ENCODE measurements at regions not wholly inside any gene's neighbourhood (a gene's known extent, or its start where the extent isn't known, plus 50 kb on each side); places are given as distances from the start of the nearest gene placed in this dataset.

- Histone ChIP-seq H3K27ac (no peak overlapping the region), H3K4me3 (no peak overlapping the region), H3K4me1 (replicated peaks in 1 of 2) (no peaks in the 10 kb centered on the region)
- ATAC-seq (replicated peaks in 6 of 8) = no peak
- in situ Hi-C loops (cut with MboI; ENCODE audit: low pct_unique_long_range_greater_than_20kb in 2 of 9, low sequenced_read_pairs in 9 of 9, unreplicated experiment in 9 of 9) = no loop called here
- WGBS, 10 experiments = 92% methylated on average over 4 of the region's 6 CpGs; no CpG with 5 or more reads in 9 of the 10 experiments
Measured at GRCh38 chrX:16462912-16463311, 187.0 kb upstream of the S100G start.

GRCh38 chrX:16464369-16464768 lies 185.6 kb upstream of the S100G start:
- no peak overlapping the region for H3K4me3 ChIP-seq
- H3K27ac ChIP-seq = no peak overlapping the region
- no peak for ATAC-seq (replicated peaks in 6 of 8)
- in situ Hi-C loops (cut with MboI; ENCODE audit: low pct_unique_long_range_greater_than_20kb in 2 of 9, low sequenced_read_pairs in 9 of 9, unreplicated experiment in 9 of 9) = no loop called here
- H3K4me1 ChIP-seq (replicated peaks in 1 of 2) = no peaks in the 10 kb centered on the region
- WGBS, 10 experiments = 11 to 82% (median 21%) methylated on average over 1 to 3 of the region's 4 CpGs; no CpG with 5 or more reads in 3 of the 10 experiments

- Histone ChIP-seq H3K27ac (no peak overlapping the region), H3K4me1 (replicated peaks in 1 of 2) (no peaks in the 10 kb centered on the region), H3K4me3 (no peak overlapping the region)
- ATAC-seq (replicated peaks in 6 of 8) = no peak
- WGBS, 10 experiments = 47 to 100% (median 77%) methylated on average over 1 to 3 of the region's 5 CpGs; no CpG with 5 or more reads in 4 of the 10 experiments
- in situ Hi-C loops (cut with MboI; ENCODE audit: low pct_unique_long_range_greater_than_20kb in 2 of 9, low sequenced_read_pairs in 9 of 9, unreplicated experiment in 9 of 9) = no loop called here
Measured at GRCh38 chrX:16465081-16465876, 184.7 kb upstream of the S100G start.

- H3K4me3 ChIP-seq = no peak overlapping the region
- H3K27ac ChIP-seq = no peak overlapping the region
- no peaks in the 10 kb centered on the region for H3K4me1 ChIP-seq (replicated peaks in 1 of 2)
- ATAC-seq (replicated peaks in 6 of 8) = peak in 2 of 8 experiments; percentile 73 to 84
- in situ Hi-C loops (cut with MboI; ENCODE audit: low pct_unique_long_range_greater_than_20kb in 2 of 9, low sequenced_read_pairs in 9 of 9, unreplicated experiment in 9 of 9) = no loop called here
- WGBS, 10 experiments = 69 to 100% (median 90%) methylated on average over 1 to 6 of the region's 7 CpGs; no CpG with 5 or more reads in 3 of the 10 experiments
Measured at GRCh38 chrX:16466640-16467432, 183.1 kb upstream of the S100G start.

GRCh38 chrX:16469870-16470269 lies 180.1 kb upstream of the S100G start:
- in situ Hi-C loops (cut with MboI; ENCODE audit: low pct_unique_long_range_greater_than_20kb in 2 of 9, low sequenced_read_pairs in 9 of 9, unreplicated experiment in 9 of 9) = no loop called here
- H3K4me3 ChIP-seq = no peak overlapping the region
- no peak overlapping the region for H3K27ac ChIP-seq
- no peak for ATAC-seq (replicated peaks in 6 of 8)
- 85% methylated on average over 4 of the region's 5 CpGs; no CpG with 5 or more reads in 9 of the 10 experiments for WGBS, 10 experiments
- H3K4me1 ChIP-seq (replicated peaks in 1 of 2) = no peaks in the 10 kb centered on the region

GRCh38 chrX:16472345-16472744 lies 177.6 kb upstream of the S100G start:
- no peaks in the 10 kb centered on the region for H3K4me1 ChIP-seq (replicated peaks in 1 of 2)
- H3K27ac ChIP-seq = no peak overlapping the region
- in situ Hi-C loops (cut with MboI; ENCODE audit: low pct_unique_long_range_greater_than_20kb in 2 of 9, low sequenced_read_pairs in 9 of 9, unreplicated experiment in 9 of 9) = no loop called here
- WGBS, 10 experiments = 83 to 100% (median 100%) methylated on average over 1 of the region's 1 CpG; no CpG with 5 or more reads in 4 of the 10 experiments
- no peak overlapping the region for H3K4me3 ChIP-seq
- ATAC-seq (replicated peaks in 6 of 8) = no peak

GRCh38 chrX:16474511-16474910 lies 175.4 kb upstream of the S100G start:
- no peak for ATAC-seq (replicated peaks in 6 of 8)
- Histone ChIP-seq H3K27ac (no peak overlapping the region), H3K4me1 (replicated peaks in 1 of 2) (no peaks in the 10 kb centered on the region), H3K4me3 (no peak overlapping the region)
- in situ Hi-C loops (cut with MboI; ENCODE audit: low pct_unique_long_range_greater_than_20kb in 2 of 9, low sequenced_read_pairs in 9 of 9, unreplicated experiment in 9 of 9) = no loop called here
- 80 to 100% (median 87%) methylated on average over 1 to 4 of the region's 4 CpGs; no CpG with 5 or more reads in 7 of the 10 experiments for WGBS, 10 experiments

GRCh38 chrX:16476009-16476408 lies 173.9 kb upstream of the S100G start:
- no peaks in the 10 kb centered on the region for H3K4me1 ChIP-seq (replicated peaks in 1 of 2)
- 40 to 100% (median 87%) methylated on average over 1 to 3 of the region's 8 CpGs; no CpG with 5 or more reads in 7 of the 10 experiments for WGBS, 10 experiments
- in situ Hi-C loops (cut with MboI; ENCODE audit: low pct_unique_long_range_greater_than_20kb in 2 of 9, low sequenced_read_pairs in 9 of 9, unreplicated experiment in 9 of 9) = no loop called here
- H3K27ac ChIP-seq = no peak overlapping the region
- H3K4me3 ChIP-seq = no peak overlapping the region
- no peak for ATAC-seq (replicated peaks in 6 of 8)

GRCh38 chrX:16476692-16477091 lies 173.3 kb upstream of the S100G start:
- in situ Hi-C loops (cut with MboI; ENCODE audit: low pct_unique_long_range_greater_than_20kb in 2 of 9, low sequenced_read_pairs in 9 of 9, unreplicated experiment in 9 of 9) = no loop called here
- ATAC-seq (replicated peaks in 6 of 8) = no peak
- H3K4me3 ChIP-seq = no peak overlapping the region
- WGBS, 10 experiments = 39 to 100% (median 100%) methylated on average over 1 to 2 of the region's 2 CpGs; no CpG with 5 or more reads in 6 of the 10 experiments
- no peak overlapping the region for H3K27ac ChIP-seq
- H3K4me1 ChIP-seq (replicated peaks in 1 of 2) = no peaks in the 10 kb centered on the region

- H3K27ac ChIP-seq = no peak overlapping the region
Measured at GRCh38 chrX:16479206-16479869, 170.6 kb upstream of the S100G start.

GRCh38 chrX:16480049-16480448 lies 169.9 kb upstream of the S100G start:
- peak in 2 of 8 experiments; percentile 40 to 67 for ATAC-seq (replicated peaks in 6 of 8)
- H3K27ac ChIP-seq = no peak overlapping the region
- in situ Hi-C loops (cut with MboI; ENCODE audit: low pct_unique_long_range_greater_than_20kb in 2 of 9, low sequenced_read_pairs in 9 of 9, unreplicated experiment in 9 of 9) = no loop called here
- 45 to 90% (median 80%) methylated on average over 1 to 4 of the region's 4 CpGs; no CpG with 5 or more reads in 5 of the 10 experiments for WGBS, 10 experiments
- H3K4me1 ChIP-seq (replicated peaks in 1 of 2) = no peaks in the 10 kb centered on the region
- no peak overlapping the region for H3K4me3 ChIP-seq

More at GRCh38 chrX:16479206-16479869, 170.6 kb upstream of the S100G start:
- in situ Hi-C loops (cut with MboI; ENCODE audit: low pct_unique_long_range_greater_than_20kb in 2 of 9, low sequenced_read_pairs in 9 of 9, unreplicated experiment in 9 of 9) = no loop called here
- Histone ChIP-seq H3K4me3 (no peak overlapping the region), H3K4me1 (replicated peaks in 1 of 2) (no peaks in the 10 kb centered on the region)
- WGBS, 10 experiments = 0 to 100% (median 70%) methylated on average over 1 to 5 of the region's 5 CpGs; no CpG with 5 or more reads in 3 of the 10 experiments
- ATAC-seq (replicated peaks in 6 of 8) = no peak

GRCh38 chrX:16484338-16484737 lies 165.6 kb upstream of the S100G start:
- no peaks in the 10 kb centered on the region for H3K4me1 ChIP-seq (replicated peaks in 1 of 2)
- ATAC-seq (replicated peaks in 6 of 8) = peak in 2 of 8 experiments; percentile 78 to 88
- no peak overlapping the region for H3K4me3 ChIP-seq
- in situ Hi-C loops (cut with MboI; ENCODE audit: low pct_unique_long_range_greater_than_20kb in 2 of 9, low sequenced_read_pairs in 9 of 9, unreplicated experiment in 9 of 9) = no loop called here
- no peak overlapping the region for H3K27ac ChIP-seq
